ENCODE measurements at regions not wholly inside any gene's neighbourhood (a gene's known extent, or its start where the extent isn't known, plus 50 kb on each side); places are given as distances from the start of the nearest gene placed in this dataset.

DNA sequence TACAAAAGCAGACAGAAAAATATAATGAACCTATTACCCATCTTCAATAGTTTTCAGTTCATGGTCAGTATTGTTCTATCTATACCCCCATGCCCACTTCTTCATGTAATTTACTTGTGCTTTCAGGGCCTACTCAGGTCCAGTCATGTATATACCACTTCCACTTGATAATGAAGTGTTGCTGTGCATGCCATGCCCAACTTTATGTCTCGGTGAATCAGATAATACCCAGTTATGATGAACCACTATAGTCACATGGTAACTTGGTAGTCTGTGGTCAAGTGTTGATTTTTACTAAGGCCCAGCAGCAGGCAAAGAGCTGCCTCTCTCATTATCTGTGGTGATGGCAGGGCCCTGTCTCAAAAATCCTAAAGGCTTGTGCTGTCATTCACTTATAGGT, 70.7 kb upstream of the IL33 start:
- Histone ChIP-seq H4K5ac (ENCODE audit: insufficient read length, low read depth, low read length) (no peak overlapping the region), H3K23ac (ENCODE audit: insufficient read length) (no peak overlapping the region), H4K8ac (ENCODE audit: extremely low read depth, insufficient read depth, low read length) (no peak overlapping the region), H3K4ac (replicated peaks; ENCODE audit: insufficient read length, low read depth, low read length) (no peak overlapping the region), H3K27ac (ENCODE audit: low read depth, low read length) (no peak overlapping the region), H2AFZ (ENCODE audit: low read length) (no peak overlapping the region), H3K79me1 (ENCODE audit: low read depth, low read length) (no peaks in the 10 kb centered on the region), H3K9me3 (ENCODE audit: insufficient read depth in 2 of 2, low read depth in 1 of 2, low read length in 1 of 2) (no peaks in the 10 kb centered on the region), H4K20me1 (replicated peaks in 1 of 2; ENCODE audit: control insufficient read depth in 1 of 2, insufficient read depth in 2 of 2, low read length in 2 of 2) (no peaks in the 10 kb centered on the region), H3K9ac (replicated peaks in 1 of 4; ENCODE audit: extremely low read depth in 1 of 4, low read depth in 3 of 4, low read length in 3 of 4) (no peak overlapping the region), H3K23me2 (ENCODE audit: low read depth, low read length) (no peaks in the 10 kb centered on the region), H2BK15ac (ENCODE audit: low read length) (no peak overlapping the region), H3K4me2 (ENCODE audit: insufficient read depth in 1 of 2, low read depth in 2 of 2, low read length in 2 of 2) (no peak overlapping the region), H3K56ac (replicated peaks; ENCODE audit: insufficient read length, low read depth, low read length) (no peak overlapping the region), H2BK12ac (ENCODE audit: low read depth, low read length) (no peak overlapping the region), H2AK5ac (ENCODE audit: low read depth, low read length) (no peak overlapping the region), H3K36me3 (ENCODE audit: control insufficient read depth in 2 of 4, insufficient read depth in 4 of 4, low read length in 3 of 4) (no peaks in the 10 kb centered on the region), H3K18ac (ENCODE audit: extremely low read depth, low read length) (no peak overlapping the region), H3K79me2 (ENCODE audit: control insufficient read depth in 1 of 2, insufficient read depth in 2 of 2, low read length in 2 of 2) (no peaks in the 10 kb centered on the region), H2BK120ac (replicated peaks; ENCODE audit: low read depth, low read length) (no peak overlapping the region), H2BK20ac (ENCODE audit: low read length) (no peak overlapping the region), H3K27me3 (replicated peaks in 1 of 4; ENCODE audit: control insufficient read depth in 3 of 4, extremely low read depth in 1 of 4, insufficient read depth in 3 of 4, low read length in 3 of 4) (no peaks in the 10 kb centered on the region), H4K91ac (replicated peaks; ENCODE audit: insufficient read length, low read length) (no peak overlapping the region), H3K14ac (ENCODE audit: insufficient read length) (no peak overlapping the region), H3K4me1 (replicated peaks in 1 of 4; ENCODE audit: control insufficient read depth in 3 of 4, insufficient read depth in 4 of 4, low read length in 3 of 4) (no peaks in the 10 kb centered on the region), H2BK5ac (ENCODE audit: low read depth, low read length) (no peak overlapping the region), H3K4me3 (ENCODE audit: extremely low read depth in 1 of 4, insufficient read depth in 2 of 4, low read depth in 3 of 4, low read length in 4 of 4) (no peak overlapping the region)
- ChIA-PET CTCF (ENCODE audit: partially characterized antibody) (no interaction called here), POLR2A (ENCODE audit: partially characterized antibody) (no interaction called here)
- WGBS, 2 experiments (ENCODE audit: extremely low coverage in 1 of 2, insufficient coverage in 1 of 2, insufficient read length in 1 of 2, insufficient replicate concordance in 2 of 2, low coverage in 1 of 2, low lambda C conversion rate in 2 of 2, missing lambda C conversion rate in 1 of 2) = 95% methylated on average over 1 of the region's 1 CpG; no CpG with 5 or more reads in 1 of the 2 experiments
- FAIRE-seq (no peak), DNase-seq (ENCODE audit: low read depth in 1 of 2, low spot score in 2 of 2) (no peak)
- TF ChIP-seq HDAC2 (IDR thresholded peaks at IDR 0.05; ENCODE audit: borderline replicate concordance in 1 of 2, low read depth in 2 of 2, low read length in 2 of 2) = no peak
- TF ChIP-seq ZNF274 (IDR thresholded peaks at IDR 0.05; ENCODE audit: borderline replicate concordance, extremely low read depth, low read length) = no peak
- TF ChIP-seq SP1 (IDR thresholded peaks at IDR 0.05; ENCODE audit: low read depth, low read length) = no peak
- TF ChIP-seq, protein P1, sequence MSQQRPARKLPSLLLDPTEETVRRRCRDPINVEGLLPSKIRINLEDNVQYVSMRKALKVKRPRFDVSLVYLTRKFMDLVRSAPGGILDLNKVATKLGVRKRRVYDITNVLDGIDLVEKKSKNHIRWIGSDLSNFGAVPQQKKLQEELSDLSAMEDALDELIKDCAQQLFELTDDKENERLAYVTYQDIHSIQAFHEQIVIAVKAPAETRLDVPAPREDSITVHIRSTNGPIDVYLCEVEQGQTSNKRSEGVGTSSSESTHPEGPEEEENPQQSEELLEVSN (IDR thresholded peaks at IDR 0.05) = no peak
- TF ChIP-seq ATF3 (IDR thresholded peaks at IDR 0.05; ENCODE audit: insufficient read depth, low read depth, low read length) = no peak

Measured in H1 (cell line).